Mesothelial cell of epicardium (in vitro differentiated cells): ENCODE measurements at regions not wholly inside any gene's neighbourhood (a gene's known extent, or its start where the extent isn't known, plus 50 kb on each side); places are given as distances from the start of the nearest gene placed in this dataset.

Experiments used
- DNase-seq, 2 experiments: peaks; one replicate each; pipeline ENCODE4 v3.0.0; 2021; ENCODE audit warnings: low spot score in 2 of 2; ENCODE audit not compliant: unreplicated experiment in 2 of 2
- H3K27ac Mint-ChIP-seq: 2 replicates; pipeline ENCODE4 v1.8.0; 2021; ENCODE audit warnings: mixed read lengths
- H3K27me3 Mint-ChIP-seq: 2 replicates; pipeline ENCODE4 v1.8.0; 2021; ENCODE audit warnings: low read depth, mixed read lengths
- H3K36me3 Mint-ChIP-seq: 2 replicates; pipeline ENCODE4 v1.8.0; 2021; ENCODE audit warnings: mixed read lengths
- H3K4me1 Mint-ChIP-seq: 2 replicates; pipeline ENCODE4 v1.8.0; 2021; ENCODE audit warnings: mixed read lengths
- H3K4me3 Mint-ChIP-seq: 2 replicates; pipeline ENCODE4 v1.8.0; 2021; ENCODE audit warnings: mild to moderate bottlenecking, moderate library complexity, mixed read lengths
- H3K9me3 Mint-ChIP-seq: 2 replicates; pipeline ENCODE4 v1.8.0; 2021; ENCODE audit warnings: mixed read lengths
- TF ChIP-seq, protein P1 (sequence below): fragments of 200-600 bp; sonication (generic); IDR thresholded peaks from one replicate; pipeline ENCODE4 v1.5.0; 2021; ENCODE audit warnings: antibody characterized with exemption; ENCODE audit not compliant: unreplicated experiment

DNA sequence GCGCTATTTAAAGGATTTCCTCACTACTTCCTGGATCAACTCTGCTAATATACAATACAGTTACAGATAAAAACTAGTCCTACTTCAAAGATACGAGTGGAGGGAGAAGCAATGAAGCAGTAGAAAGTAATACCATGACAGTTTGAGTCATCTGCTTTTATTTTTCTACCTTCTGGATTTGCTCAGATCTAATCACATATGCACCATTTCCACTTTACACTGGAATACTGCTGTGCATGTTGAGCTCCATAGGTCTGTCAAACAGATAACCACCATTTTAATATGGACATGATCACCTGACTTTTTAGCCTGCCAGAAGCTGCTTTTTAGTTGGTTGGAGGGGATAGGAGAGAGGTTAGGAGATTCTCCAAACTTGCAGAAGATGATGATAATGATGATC is 92.5 kb downstream of the MMUT start:
- no peak overlapping the region for H3K4me3 Mint-ChIP-seq
- peaks cover 2% of the 10 kb centered on the region for H3K36me3 Mint-ChIP-seq
- no peak overlapping the region for H3K27ac Mint-ChIP-seq
- TF ChIP-seq, protein P1, sequence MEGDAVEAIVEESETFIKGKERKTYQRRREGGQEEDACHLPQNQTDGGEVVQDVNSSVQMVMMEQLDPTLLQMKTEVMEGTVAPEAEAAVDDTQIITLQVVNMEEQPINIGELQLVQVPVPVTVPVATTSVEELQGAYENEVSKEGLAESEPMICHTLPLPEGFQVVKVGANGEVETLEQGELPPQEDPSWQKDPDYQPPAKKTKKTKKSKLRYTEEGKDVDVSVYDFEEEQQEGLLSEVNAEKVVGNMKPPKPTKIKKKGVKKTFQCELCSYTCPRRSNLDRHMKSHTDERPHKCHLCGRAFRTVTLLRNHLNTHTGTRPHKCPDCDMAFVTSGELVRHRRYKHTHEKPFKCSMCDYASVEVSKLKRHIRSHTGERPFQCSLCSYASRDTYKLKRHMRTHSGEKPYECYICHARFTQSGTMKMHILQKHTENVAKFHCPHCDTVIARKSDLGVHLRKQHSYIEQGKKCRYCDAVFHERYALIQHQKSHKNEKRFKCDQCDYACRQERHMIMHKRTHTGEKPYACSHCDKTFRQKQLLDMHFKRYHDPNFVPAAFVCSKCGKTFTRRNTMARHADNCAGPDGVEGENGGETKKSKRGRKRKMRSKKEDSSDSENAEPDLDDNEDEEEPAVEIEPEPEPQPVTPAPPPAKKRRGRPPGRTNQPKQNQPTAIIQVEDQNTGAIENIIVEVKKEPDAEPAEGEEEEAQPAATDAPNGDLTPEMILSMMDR: no peak
- peaks cover 25% of the 10 kb centered on the region for H3K9me3 Mint-ChIP-seq
- DNase-seq: no peak
- no peaks in the 10 kb centered on the region for H3K27me3 Mint-ChIP-seq
- H3K4me1 Mint-ChIP-seq: no peaks in the 10 kb centered on the region

DNA sequence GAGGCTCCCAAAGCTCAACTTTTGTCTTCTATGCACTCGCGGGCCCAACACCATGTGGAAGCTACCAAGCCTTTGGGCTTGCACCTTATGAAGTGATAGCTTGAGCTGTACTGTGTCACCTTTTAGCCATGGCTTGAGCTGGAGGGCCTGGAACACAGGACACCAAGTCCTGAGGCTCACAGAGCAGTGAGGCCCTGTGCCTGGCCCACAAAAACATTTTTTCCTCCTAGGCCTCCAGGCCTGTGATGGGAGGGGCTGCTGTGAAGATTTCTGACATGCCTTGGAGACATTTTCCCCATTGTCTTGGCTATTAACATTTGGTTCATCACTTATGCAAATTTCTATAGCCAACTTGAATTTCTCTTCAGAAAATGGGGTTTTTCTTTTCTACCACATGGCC is 96.5 kb downstream of the MMUT start:
- Mint-ChIP-seq H3K27ac (no peak overlapping the region), H3K9me3 (peaks cover 45% of the 10 kb centered on the region), H3K4me3 (no peak overlapping the region), H3K27me3 (no peaks in the 10 kb centered on the region), H3K36me3 (peaks cover 2% of the 10 kb centered on the region), H3K4me1 (no peaks in the 10 kb centered on the region)
- TF ChIP-seq, protein P1: no peak
- no peak for DNase-seq

DNA sequence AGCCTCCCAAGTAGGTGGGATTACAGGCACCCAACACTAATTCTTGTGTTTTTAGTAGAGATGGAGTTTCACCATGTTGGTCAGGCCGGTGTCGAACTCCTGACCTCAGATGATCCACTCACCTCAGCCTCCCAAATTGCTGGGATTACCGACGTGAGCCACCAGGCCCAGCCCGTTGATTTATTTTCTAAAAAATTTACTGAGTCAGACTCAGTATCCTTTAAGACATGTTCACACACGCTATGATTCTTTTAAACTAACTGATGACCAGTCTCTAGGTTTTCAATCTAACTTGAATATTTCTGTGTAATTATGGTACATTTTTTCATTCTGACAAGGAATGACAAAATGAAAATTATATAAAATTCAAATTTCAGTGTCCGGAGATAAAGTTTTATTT is 114.5 kb downstream of the MMUT start:
- no peak overlapping the region for H3K27ac Mint-ChIP-seq
- TF ChIP-seq, protein P1: no peak
- no peaks in the 10 kb centered on the region for H3K27me3 Mint-ChIP-seq
- no peak overlapping the region for H3K4me3 Mint-ChIP-seq
- peaks cover 17% of the 10 kb centered on the region for H3K9me3 Mint-ChIP-seq
- no peaks in the 10 kb centered on the region for H3K4me1 Mint-ChIP-seq
- no peaks in the 10 kb centered on the region for H3K36me3 Mint-ChIP-seq
- no peak for DNase-seq

DNA sequence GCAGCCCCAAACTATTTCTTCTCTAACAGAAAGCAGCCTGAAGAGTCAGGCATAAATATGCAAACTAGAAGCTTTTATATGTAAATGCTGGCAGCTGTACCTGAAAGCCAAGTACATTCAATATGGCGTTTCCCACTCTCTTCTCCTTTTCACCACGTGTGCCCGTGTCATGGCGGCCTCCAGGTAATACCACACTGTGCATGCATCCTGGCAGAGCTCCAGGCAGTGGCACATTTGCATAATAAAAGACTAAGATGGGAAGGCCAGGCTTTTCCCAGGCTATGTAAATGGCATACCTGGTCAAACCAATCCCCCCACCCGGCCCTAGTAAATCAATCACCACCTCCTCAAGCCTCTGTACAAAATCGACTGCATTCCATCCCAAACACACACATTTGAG is 120.6 kb downstream of the MMUT start:
- no peak overlapping the region for H3K27ac Mint-ChIP-seq
- H3K4me3 Mint-ChIP-seq: no peak overlapping the region
- H3K36me3 Mint-ChIP-seq: no peaks in the 10 kb centered on the region
- H3K9me3 Mint-ChIP-seq: peaks cover 4% of the 10 kb centered on the region
- DNase-seq: no peak
- H3K4me1 Mint-ChIP-seq: no peaks in the 10 kb centered on the region
- no peaks in the 10 kb centered on the region for H3K27me3 Mint-ChIP-seq
- TF ChIP-seq, protein P1: no peak

DNA sequence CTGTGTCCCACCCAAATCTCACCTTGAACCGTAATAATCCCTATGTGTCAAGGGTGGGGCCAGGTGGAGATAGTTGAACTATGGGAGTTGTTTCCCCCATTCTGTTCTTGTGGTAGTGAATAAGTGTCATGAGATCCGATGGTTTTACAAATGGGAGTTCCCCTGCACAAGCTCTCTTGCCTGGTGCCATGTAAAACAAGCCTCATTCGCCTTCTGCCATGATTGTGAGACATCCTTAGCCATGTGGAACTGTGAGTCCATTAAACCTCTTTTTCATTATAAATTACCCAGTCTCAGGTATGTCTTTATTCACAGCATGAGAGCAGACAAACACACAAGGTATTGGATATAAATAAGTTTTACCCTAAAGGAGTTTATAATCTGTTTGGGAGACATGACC is 121.2 kb downstream of the MMUT start:
- H3K27ac Mint-ChIP-seq: no peak overlapping the region
- TF ChIP-seq, protein P1: no peak

DNA sequence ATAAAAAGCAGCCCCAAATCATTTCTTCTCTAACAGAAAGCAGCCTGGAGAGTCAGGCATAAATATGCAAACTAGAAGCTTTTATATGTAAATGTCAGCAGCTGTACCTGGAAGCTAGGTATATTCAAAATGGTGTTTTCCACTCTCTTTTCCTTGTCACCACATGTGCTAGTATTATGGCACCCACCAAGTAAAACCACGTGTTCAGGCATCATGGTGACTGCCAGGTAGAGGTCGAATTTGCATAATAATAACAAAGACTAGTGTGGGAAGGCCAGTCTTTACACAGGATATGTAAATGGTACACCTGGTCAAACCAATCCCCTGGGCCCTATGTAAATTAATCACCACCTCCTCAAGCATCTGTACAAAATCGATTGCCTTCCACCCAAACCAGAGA is 124.0 kb downstream of the MMUT start:
- no peak for DNase-seq
- Mint-ChIP-seq H3K4me1 (no peaks in the 10 kb centered on the region), H3K27ac (no peak overlapping the region), H3K9me3 (peaks cover 20% of the 10 kb centered on the region), H3K4me3 (no peak overlapping the region), H3K27me3 (no peaks in the 10 kb centered on the region), H3K36me3 (peaks cover 4% of the 10 kb centered on the region)
- TF ChIP-seq, protein P1: no peak

More for the DNA sequence above, 121.2 kb downstream of the MMUT start:
- H3K27me3 Mint-ChIP-seq: no peaks in the 10 kb centered on the region
- H3K36me3 Mint-ChIP-seq: no peaks in the 10 kb centered on the region
- H3K4me3 Mint-ChIP-seq: no peak overlapping the region
- H3K9me3 Mint-ChIP-seq: peaks cover 8% of the 10 kb centered on the region
- DNase-seq: no peak
- H3K4me1 Mint-ChIP-seq: no peaks in the 10 kb centered on the region
